ENCODE measurements at regions not wholly inside any gene's neighbourhood (a gene's known extent, or its start where the extent isn't known, plus 50 kb on each side); places are given as distances from the start of the nearest gene placed in this dataset.
"Not testable (repeated sequence)": the region's sequence is repeated elsewhere in the genome, so short reads cannot be mapped to it uniquely, and the experiment has no call there.

DNA sequence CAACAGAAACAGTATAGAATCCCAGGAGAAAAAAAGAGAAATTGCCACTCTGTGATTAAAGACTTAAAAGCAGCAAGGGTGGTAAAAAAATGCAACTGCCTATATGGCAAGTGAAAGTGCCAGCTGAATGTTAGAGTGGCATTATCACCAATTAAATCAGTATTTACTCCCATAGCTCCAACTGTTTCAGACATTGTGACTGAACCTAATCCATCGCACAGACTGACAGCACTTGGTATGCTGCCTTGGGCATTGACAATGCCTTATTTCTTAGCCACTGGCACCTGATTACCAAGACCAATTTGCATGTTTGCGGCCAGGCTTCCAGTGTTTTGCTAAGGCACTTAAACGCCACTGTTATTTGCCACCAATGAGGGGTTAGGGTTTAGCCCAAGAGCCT lies 201.9 kb upstream of the NECTIN3 start:
- no peaks in the 10 kb centered on the region for H4K20me1 ChIP-seq

DNA sequence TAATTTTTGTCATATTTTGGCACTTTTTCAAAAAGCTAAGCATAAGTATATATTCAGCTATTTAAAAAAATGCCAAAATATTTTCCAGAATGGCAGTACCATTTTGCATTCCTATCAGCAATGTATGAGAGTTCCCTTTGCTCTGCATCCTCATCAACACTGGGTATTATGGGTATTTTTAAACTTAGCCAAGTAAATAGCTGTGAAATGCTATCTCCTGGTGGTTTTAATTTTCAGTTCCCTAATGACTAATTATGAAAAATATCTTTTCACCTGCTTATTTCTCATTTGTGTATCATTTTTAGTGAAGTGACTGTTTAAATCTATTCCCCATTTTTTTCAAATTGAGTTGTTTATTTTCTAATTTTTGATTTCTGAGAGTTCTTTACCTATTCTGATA lies 199.7 kb upstream of the NECTIN3 start:
- Histone ChIP-seq H3K9ac (no peak overlapping the region), H3K4me1 (no peaks in the 10 kb centered on the region), H3K27ac (no peak overlapping the region), H3K36me3 (no peaks in the 10 kb centered on the region), H3K4me2 (no peak overlapping the region), H3K4me3 (no peak overlapping the region), H3K27me3 (no peaks in the 10 kb centered on the region), H4K20me1 (no peaks in the 10 kb centered on the region), H3K9me3 (replicated peaks in 1 of 11) (peaks cover 0 to 15% (median 10%) of the 10 kb centered on the region in 11 experiments; a peak in 17 of 22 replicates)
- no peak for TF ChIP-seq Cebpa-rat (IDR thresholded peaks at IDR 0.05)

More for the DNA sequence above, 201.9 kb upstream of the NECTIN3 start:
- Histone ChIP-seq H3K4me2 (no peak overlapping the region), H3K4me3 (no peak overlapping the region), H3K36me3 (no peaks in the 10 kb centered on the region), H3K4me1 (no peaks in the 10 kb centered on the region), H3K9me3 (replicated peaks in 1 of 11) (peaks cover 0 to 9% (median 4%) of the 10 kb centered on the region in 11 experiments; a peak in 16 of 22 replicates), H3K27me3 (no peaks in the 10 kb centered on the region), H3K9ac (no peak overlapping the region), H3K27ac (no peak overlapping the region)
- TF ChIP-seq Cebpa-rat (IDR thresholded peaks at IDR 0.05) = no peak

DNA sequence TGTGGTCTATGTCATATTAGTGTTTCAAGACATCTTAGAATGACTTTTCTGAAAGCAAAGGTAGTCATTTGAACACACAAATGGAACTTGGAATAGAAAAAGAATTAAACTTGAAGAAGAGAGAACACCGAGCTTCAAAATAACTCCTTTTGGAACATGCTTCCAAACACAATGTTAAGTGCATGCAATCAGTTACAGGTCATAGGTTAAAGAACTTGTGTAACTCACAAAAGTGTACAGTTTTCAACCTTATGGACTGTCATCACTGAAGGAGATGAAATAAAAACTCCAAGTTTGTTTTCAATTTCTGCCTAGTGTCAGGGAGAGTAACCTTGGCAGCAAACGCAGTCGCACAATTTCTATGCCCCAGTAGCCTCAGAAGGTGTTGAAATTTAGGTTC lies 192.9 kb upstream of the NECTIN3 start:
- no peaks in the 10 kb centered on the region for H3K27me3 ChIP-seq
- no peaks in the 10 kb centered on the region for H3K4me1 ChIP-seq
- H3K27ac ChIP-seq = no peak overlapping the region
- H3K36me3 ChIP-seq = no peaks in the 10 kb centered on the region
- H4K20me1 ChIP-seq = no peaks in the 10 kb centered on the region
- no peak overlapping the region for H3K4me2 ChIP-seq
- no peak overlapping the region for H3K9ac ChIP-seq
- TF ChIP-seq Cebpa-rat (IDR thresholded peaks at IDR 0.05) = no peak
- no peak overlapping the region for H3K4me3 ChIP-seq
- peaks cover 0 to 15% (median 10%) of the 10 kb centered on the region in 11 experiments; a peak in 17 of 22 replicates for H3K9me3 ChIP-seq (replicated peaks in 1 of 11)

DNA sequence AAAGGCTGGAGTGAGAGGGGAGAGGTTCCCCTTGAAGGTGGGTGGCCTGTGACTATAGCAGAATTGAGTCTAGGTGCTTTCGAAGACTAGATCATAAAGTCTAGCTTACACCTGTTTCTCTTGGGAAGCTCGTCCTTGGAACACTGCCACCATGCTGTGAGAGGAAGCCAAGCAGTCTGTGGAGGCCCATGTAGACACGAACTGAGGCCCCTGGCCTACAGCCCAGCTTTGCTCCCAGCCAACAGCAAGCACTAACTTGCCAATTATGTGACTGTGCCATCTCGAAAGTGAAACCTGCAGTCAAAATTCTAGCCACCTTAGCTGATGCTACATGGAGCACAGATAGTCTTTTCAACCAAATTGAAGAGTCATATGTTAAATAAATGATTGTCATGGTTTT lies 190.5 kb upstream of the NECTIN3 start:
- H3K9ac ChIP-seq = no peak overlapping the region
- H3K27ac ChIP-seq = no peak overlapping the region
- no peaks in the 10 kb centered on the region for H3K9me3 ChIP-seq (replicated peaks in 1 of 11)
- no peaks in the 10 kb centered on the region for H3K27me3 ChIP-seq
- no peak for TF ChIP-seq Cebpa-rat (IDR thresholded peaks at IDR 0.05)
- H3K36me3 ChIP-seq = no peaks in the 10 kb centered on the region
- H3K4me3 ChIP-seq = no peak overlapping the region
- no peaks in the 10 kb centered on the region for H3K4me1 ChIP-seq
- no peak overlapping the region for H3K4me2 ChIP-seq
- no peaks in the 10 kb centered on the region for H4K20me1 ChIP-seq

DNA sequence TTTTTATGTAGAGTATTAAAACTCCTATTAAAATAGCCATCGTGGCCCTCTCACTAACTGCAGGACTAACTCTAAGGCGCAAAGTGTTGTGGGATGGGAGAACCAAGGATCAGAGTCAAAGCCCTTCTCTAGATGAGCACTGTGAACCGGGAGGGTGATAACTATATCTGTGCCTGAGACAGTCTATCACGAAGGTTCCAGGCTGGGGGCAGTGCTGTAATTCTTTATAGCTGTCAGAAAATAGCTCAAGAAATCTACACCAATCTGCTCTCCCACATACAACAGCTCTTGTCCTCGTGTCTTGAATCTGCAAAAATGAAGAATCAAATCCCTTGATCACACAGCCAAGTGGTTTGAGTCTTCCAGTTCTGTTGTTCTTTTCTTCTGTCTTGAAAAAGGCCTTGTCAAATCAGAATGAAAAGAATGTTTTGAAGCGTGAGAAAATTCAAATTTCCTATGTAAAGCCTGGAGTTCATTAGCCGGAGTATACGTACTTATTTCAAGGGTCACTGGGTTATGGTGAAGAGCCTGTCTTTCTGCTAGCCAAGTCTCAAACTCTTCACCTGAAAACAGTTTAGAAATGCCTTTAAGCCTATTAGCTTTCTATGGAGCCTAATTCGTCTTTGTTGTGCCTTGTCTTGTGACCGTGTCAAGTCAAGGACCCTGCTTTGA lies 185.3 kb upstream of the NECTIN3 start:
- no peaks in the 10 kb centered on the region for H3K36me3 ChIP-seq
- H3K4me1 ChIP-seq = no peaks in the 10 kb centered on the region
- TF ChIP-seq Cebpa-rat (IDR thresholded peaks at IDR 0.05) = no peak
- no peak overlapping the region for H3K9ac ChIP-seq
- H3K27ac ChIP-seq = no peak overlapping the region
- H3K4me2 ChIP-seq = no peak overlapping the region
- H3K27me3 ChIP-seq = no peaks in the 10 kb centered on the region
- no peaks in the 10 kb centered on the region for H3K9me3 ChIP-seq (replicated peaks in 1 of 11)
- H4K20me1 ChIP-seq = no peaks in the 10 kb centered on the region
- no peak overlapping the region for H3K4me3 ChIP-seq

DNA sequence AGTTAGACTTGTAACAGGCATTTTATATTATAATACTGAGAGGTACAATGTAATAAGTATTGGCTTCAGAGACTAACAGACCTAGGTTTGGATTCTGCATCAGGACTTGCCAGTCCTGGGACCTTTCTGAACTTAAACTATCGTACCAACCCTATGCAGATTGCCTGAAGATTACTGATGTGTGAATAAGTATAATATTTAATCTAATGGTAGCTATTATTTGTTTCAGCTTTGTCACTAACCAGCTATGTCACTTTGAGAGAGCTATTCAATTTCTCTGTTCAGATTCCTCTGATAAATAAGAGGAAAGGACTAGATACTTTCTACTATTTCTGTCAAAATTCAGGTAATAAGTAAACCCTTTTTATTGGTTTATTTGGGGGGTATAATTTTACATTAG lies 184.4 kb upstream of the NECTIN3 start:
- Histone ChIP-seq H4K20me1 (no peaks in the 10 kb centered on the region), H3K4me3 (no peak overlapping the region), H3K9me3 (replicated peaks in 1 of 11) (no peaks in the 10 kb centered on the region), H3K27me3 (no peaks in the 10 kb centered on the region), H3K9ac (no peak overlapping the region), H3K4me1 (no peaks in the 10 kb centered on the region), H3K36me3 (no peaks in the 10 kb centered on the region), H3K27ac (no peak overlapping the region), H3K4me2 (no peak overlapping the region)
- no peak for TF ChIP-seq Cebpa-rat (IDR thresholded peaks at IDR 0.05)

DNA sequence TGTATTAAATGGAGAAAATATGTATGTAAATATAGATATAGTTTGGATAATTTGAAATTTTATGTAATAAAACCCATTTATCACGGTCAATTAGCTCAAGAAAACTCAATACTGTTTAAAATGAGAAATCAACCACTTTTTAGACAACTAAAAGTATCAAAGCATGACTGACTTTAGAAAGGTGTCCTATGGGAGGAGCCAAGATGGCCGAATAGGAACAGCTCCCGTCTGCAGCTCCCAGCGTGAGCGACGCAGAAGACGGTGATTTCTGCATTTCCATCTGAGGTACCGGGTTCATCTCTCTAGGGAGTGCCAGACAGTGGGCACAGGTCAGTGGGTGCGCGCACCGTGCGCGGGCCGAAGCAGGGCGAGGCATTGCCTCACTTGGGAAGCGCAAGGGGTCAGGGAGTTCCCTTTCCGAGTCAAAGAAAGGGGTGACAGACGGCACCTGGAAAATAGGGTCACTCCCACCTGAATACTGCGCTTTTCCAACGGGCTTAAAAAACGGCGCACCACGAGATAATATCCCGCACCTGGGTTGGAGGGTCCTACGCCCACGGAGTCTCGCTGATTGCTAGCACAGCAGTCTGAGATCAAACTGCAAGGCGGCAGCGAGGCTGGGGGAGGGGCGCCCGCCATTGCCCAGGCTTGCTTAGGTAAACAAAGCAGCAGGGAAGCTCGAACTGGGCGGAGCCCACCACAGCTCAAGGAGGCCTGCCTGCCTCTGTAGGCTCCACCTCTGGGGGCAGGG lies 182.8 kb upstream of the NECTIN3 start:
- H3K4me1 ChIP-seq; H3K27me3 ChIP-seq; H4K20me1 ChIP-seq; H3K4me2 ChIP-seq; H3K27ac ChIP-seq; H3K9ac ChIP-seq; H3K9me3 ChIP-seq (replicated peaks in 1 of 11); H3K4me3 ChIP-seq; H3K36me3 ChIP-seq: not testable (repeated sequence)

DNA sequence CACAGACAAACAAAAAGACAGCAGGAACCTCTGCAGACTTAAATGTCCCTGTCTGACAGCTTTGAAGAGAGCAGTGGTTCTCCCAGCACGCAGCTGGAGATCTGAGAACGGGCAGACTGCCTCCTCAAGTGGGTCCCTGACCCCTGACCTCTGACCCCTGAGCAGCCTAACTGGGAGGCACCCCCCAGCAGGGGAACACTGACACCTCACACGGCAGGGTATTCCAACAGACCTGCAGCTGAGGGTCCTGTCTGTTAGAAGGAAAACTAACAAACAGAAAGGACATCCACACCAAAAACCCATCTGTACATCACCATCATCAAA lies 182.3 kb upstream of the NECTIN3 start:
- H4K20me1 ChIP-seq; H3K4me2 ChIP-seq; H3K27ac ChIP-seq; H3K4me1 ChIP-seq; H3K27me3 ChIP-seq; H3K36me3 ChIP-seq; H3K4me3 ChIP-seq; H3K9ac ChIP-seq; H3K9me3 ChIP-seq (replicated peaks in 1 of 11): not testable (repeated sequence)

DNA sequence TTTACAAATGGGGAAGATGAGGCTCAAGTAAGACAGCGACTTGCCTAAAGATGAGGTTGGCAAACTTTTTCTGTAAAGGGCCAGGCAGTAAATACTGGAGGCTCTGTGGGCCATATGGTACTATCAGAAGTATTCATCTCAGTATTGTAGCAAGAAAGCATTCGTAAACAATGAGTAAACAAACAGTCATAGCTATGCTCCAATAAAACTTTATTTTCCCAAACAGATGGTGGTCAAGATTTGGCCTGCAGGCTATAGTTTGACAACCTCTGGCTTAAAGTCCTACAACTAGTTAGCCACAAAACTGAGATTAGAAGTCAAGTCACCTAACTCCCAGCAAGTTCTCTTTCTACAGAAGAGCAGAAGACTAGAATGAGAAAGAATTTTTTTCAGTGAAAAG lies 177.0 kb upstream of the NECTIN3 start:
- H3K27me3 ChIP-seq = no peaks in the 10 kb centered on the region
- H3K4me2 ChIP-seq = no peak overlapping the region
- H3K9ac ChIP-seq = no peak overlapping the region
- no peaks in the 10 kb centered on the region for H3K9me3 ChIP-seq (replicated peaks in 1 of 11)
- H3K27ac ChIP-seq = no peak overlapping the region
- H3K4me3 ChIP-seq = no peak overlapping the region
- no peaks in the 10 kb centered on the region for H3K36me3 ChIP-seq
- H4K20me1 ChIP-seq = no peaks in the 10 kb centered on the region
- H3K4me1 ChIP-seq = no peaks in the 10 kb centered on the region
- no peak for TF ChIP-seq Cebpa-rat (IDR thresholded peaks at IDR 0.05)

DNA sequence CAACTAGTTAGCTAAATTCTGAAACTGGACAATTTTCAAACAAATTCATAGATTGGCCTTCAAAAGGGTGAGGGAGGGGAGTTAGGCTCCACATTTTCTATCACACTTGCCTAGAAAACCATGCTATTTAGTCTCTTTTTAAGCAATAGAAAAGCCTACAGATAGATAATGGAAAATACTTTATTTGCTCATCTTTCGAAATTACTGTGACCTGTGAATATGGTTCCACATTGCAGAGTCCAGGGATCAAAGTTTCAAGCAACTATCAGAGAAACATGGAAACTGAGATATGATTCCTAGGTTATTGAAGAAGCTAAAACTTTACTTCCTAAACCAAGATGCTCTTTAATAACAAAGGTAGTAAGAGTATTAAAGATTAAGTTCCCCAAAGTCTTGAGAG lies 176.6 kb upstream of the NECTIN3 start:
- Histone ChIP-seq H3K9ac (no peak overlapping the region), H3K9me3 (replicated peaks in 1 of 11) (no peaks in the 10 kb centered on the region), H3K27me3 (no peaks in the 10 kb centered on the region), H4K20me1 (no peaks in the 10 kb centered on the region), H3K27ac (no peak overlapping the region), H3K4me3 (no peak overlapping the region), H3K4me1 (no peaks in the 10 kb centered on the region), H3K4me2 (no peak overlapping the region), H3K36me3 (no peaks in the 10 kb centered on the region)
- no peak for TF ChIP-seq Cebpa-rat (IDR thresholded peaks at IDR 0.05)
